ENCODE measurements at regions not wholly inside any gene's neighbourhood (a gene's known extent, or its start where the extent isn't known, plus 50 kb on each side); places are given as distances from the start of the nearest gene placed in this dataset.
"Not testable (repeated sequence)": the region's sequence is repeated elsewhere in the genome, so short reads cannot be mapped to it uniquely, and the experiment has no call there.

DNA sequence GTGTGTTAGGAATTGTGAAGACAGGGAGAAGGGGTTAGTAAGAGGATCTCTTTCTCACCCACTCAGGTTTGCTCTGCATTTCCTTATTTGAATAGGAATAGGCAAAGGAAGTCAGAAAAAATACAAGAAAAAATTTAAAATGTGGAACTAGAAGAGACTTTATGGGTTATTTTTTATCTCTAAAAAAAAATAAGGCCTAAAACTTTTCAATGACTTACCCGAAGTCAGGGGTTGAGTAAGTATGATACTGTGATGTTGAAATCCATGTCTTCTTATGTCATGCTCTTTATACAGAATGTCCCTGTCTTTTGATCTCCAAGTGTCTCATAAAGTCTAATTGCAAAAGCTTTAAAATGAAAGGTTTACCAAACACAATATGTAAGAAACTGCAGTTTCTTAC is 148.3 kb upstream of the PIK3R1 start:
- no peak for DNase-seq (ENCODE audit: extremely low read depth, low read depth)
- TF ChIP-seq, protein P1, sequence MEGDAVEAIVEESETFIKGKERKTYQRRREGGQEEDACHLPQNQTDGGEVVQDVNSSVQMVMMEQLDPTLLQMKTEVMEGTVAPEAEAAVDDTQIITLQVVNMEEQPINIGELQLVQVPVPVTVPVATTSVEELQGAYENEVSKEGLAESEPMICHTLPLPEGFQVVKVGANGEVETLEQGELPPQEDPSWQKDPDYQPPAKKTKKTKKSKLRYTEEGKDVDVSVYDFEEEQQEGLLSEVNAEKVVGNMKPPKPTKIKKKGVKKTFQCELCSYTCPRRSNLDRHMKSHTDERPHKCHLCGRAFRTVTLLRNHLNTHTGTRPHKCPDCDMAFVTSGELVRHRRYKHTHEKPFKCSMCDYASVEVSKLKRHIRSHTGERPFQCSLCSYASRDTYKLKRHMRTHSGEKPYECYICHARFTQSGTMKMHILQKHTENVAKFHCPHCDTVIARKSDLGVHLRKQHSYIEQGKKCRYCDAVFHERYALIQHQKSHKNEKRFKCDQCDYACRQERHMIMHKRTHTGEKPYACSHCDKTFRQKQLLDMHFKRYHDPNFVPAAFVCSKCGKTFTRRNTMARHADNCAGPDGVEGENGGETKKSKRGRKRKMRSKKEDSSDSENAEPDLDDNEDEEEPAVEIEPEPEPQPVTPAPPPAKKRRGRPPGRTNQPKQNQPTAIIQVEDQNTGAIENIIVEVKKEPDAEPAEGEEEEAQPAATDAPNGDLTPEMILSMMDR (IDR thresholded peaks at IDR 0.05; ENCODE audit: low read depth, low read length): no peak

DNA sequence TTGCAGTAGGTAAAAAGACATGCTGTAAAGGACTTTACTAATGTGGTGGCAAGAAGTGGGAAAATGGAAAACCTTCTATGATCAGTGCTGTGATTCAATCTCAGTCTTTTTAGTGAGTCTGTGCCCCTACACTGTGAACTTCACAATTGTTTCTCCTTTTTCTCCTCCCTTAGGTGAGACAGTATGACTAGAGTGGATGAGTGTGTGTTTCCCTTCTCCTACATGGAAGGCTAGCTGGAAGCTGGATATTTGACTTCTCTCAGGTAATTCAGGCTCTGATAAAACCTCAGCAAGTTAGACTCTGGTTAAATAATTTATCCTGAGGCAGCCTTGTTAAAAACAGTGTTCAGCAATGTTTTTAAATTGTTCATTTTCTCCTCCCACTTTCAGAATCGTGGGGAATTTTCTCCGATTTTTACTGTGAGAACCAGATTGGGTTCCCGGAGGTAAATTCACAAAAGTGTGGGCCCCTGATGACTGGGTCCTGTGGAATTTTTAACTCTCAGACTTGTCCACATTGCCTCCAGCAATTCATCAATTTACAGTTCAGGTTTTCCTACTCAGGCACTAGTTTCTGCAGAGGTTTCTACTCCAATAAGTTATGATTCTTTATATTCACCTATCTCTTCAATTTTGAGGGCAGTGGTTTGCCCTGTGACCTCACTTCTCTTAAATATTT is 149.1 kb upstream of the PIK3R1 start:
- DNase-seq (ENCODE audit: extremely low read depth, low read depth): no peak
- TF ChIP-seq, protein P1 (IDR thresholded peaks at IDR 0.05; ENCODE audit: low read depth, low read length): no peak

DNA sequence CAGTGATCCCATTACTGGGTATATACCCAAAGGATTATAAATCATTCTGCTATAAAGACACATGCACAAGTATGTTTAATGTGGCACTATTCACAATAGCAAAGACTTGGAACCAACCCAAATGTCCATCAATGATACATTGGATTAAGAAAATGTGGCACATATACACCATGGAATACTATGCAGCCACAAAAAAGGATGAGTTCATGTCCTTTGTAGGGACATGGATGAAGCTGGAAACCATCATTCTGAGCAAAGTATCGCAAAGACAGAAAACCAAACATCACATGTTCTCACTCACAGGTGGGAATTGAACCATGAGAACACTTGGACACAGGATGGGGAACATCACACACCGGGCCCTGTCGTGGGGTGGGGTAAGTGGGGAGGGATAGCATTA is 150.2 kb upstream of the PIK3R1 start:
- DNase-seq (ENCODE audit: extremely low read depth, low read depth): not testable (repeated sequence)

DNA sequence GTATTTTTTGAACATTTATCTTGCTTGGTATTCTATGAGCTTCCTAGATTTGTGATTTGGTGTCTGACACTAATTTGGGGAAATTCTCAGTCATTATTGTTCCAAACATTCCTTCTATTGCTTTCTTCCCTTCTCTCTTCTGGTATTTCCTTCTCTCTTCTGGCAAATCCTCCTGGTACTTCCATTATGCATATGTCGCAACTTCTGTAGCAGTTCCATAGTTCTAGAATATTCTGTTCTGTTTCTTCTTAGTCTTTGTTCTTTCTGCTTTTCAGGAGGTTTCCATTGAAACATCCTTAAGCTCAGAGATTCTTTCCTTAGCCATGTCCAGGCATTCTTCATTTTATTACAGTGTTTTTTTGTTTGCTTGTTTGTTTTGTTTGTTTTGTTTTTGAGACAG is 155.2 kb upstream of the PIK3R1 start:
- no peak for DNase-seq (ENCODE audit: extremely low read depth, low read depth)
- TF ChIP-seq, protein P1 (IDR thresholded peaks at IDR 0.05; ENCODE audit: low read depth, low read length): no peak

DNA sequence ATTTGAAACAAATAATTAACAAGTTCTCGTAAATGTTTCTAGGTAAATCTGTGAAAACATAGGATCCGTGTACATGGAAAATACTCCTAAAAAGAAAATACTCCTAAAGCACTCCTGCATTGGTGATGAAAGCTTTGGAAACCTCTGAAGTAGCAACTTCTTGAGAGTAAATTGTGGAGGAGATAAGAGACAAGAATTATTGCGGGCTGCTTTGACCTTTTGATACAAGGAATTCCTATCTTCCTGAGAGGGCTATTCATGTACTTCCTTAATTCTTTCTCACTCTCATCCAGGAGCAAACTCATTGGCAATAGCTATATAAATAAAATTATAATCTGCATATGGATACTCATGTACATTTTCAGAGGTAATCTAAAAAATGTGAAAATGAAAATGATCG is 158.4 kb upstream of the PIK3R1 start:
- TF ChIP-seq, protein P1 (IDR thresholded peaks at IDR 0.05; ENCODE audit: low read depth, low read length): no peak
- DNase-seq (ENCODE audit: extremely low read depth, low read depth): no peak

DNA sequence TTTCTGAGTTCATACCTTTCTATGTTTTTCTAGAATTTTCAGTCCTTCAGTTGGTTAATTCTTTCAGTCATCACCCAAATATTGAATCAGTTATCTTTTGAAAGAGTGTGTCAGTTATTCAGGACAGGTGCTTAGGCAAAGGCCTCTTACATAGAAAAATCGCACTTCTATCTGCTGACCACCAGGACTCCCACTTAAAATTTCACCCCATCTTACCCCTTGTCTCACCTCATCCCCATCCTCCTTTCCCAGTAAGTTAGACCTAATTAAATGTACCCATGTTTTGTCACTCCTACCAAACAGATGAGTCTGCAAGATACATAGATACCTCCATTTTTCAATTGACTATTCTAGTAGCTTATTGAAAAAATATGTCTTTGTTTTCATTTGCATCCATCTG is 159.9 kb upstream of the PIK3R1 start:
- DNase-seq (ENCODE audit: extremely low read depth, low read depth): no peak
- TF ChIP-seq, protein P1 (IDR thresholded peaks at IDR 0.05; ENCODE audit: low read depth, low read length): no peak

DNA sequence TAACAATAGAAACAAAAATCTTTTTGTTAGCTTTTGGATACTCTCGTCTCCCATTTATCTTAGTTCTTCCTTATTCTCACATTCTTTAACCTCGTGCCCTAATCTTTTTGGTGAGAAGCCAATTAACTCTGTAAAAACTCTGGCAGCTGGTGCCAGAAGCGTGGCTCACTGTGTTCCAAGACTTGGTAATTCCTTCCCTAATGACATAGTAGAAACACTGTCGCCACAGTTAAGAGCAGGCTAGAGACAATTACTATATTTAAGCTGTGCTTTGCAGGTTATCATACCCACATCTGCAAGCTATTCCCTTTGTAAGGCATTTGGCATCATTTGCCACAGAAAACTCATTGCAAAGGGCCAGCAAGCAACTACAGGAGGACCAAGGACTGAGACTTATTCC is 160.9 kb upstream of the PIK3R1 start:
- no peak for DNase-seq (ENCODE audit: extremely low read depth, low read depth)

More for the DNA sequence above, 160.9 kb upstream of the PIK3R1 start:
- TF ChIP-seq, protein P1 (IDR thresholded peaks at IDR 0.05; ENCODE audit: low read depth, low read length): no peak

All from AG09319 (cell line).